Esophagus muscularis mucosa (tissue), 4 donors: ENCODE measurements at regions not wholly inside any gene's neighbourhood (a gene's known extent, or its start where the extent isn't known, plus 50 kb on each side); places are given as distances from the start of the nearest gene placed in this dataset.

Experiments
- DNase-seq: peaks from one replicate; pipeline ENCODE4 v3.0.0-alpha.2; 2017; ENCODE audit errors: extremely low spot score
- H3K27ac ChIP-seq, 4 donors: fragments of 200-600 bp; sonication (generic); replicated peaks in 1 of 4; 1 replicate in 3 of 4; 2 replicates in 1 of 4; pipeline ENCODE4 v1.5.1; 2016 to 2019; ENCODE audit warnings: mild to moderate bottlenecking in 1 of 4
- H3K27me3 ChIP-seq, 4 donors: fragments of 200-600 bp; sonication (generic); one replicate each; pipeline versions ENCODE4 v1.5.1 to v1.6.0; 2016 to 2019
- H3K36me3 ChIP-seq, 4 donors: fragments of 200-600 bp; sonication (generic); one replicate each; pipeline ENCODE4 v1.5.1; 2016 to 2019
- H3K4me1 ChIP-seq, 4 donors: fragments of 200-600 bp; sonication (generic); one replicate each; pipeline ENCODE4 v1.5.1; 2016 to 2019
- H3K4me3 ChIP-seq, 4 donors: fragments of 200-600 bp; sonication (generic); 1 replicate in 2 of 4; 2 replicates in 2 of 4; pipeline ENCODE4 v1.5.1; 2016 to 2019; ENCODE audit warnings: mild to moderate bottlenecking in 4 of 4, moderate library complexity in 1 of 4
- H3K9me3 ChIP-seq, 4 donors: fragments of 200-600 bp; sonication (generic); 1 replicate in 3 of 4; 2 replicates in 1 of 4; pipeline ENCODE4 v1.5.1; 2016 to 2019
- EP300 ChIP-seq: sonication (generic); formaldehyde crosslinking; IDR thresholded peaks from one replicate; pipeline ENCODE4 v1.6.1; 2017; ENCODE audit warnings: antibody characterized with exemption
- POLR2A ChIP-seq: fragments of 450-650 bp; IDR thresholded peaks from one replicate; pipeline ENCODE4 v1.6.1; 2017; ENCODE audit warnings: antibody characterized with exemption, moderate library complexity, mild to moderate bottlenecking, low read depth
- POLR2AphosphoS5 ChIP-seq, 2 donors: sonication (generic); formaldehyde crosslinking; IDR thresholded peaks; one replicate each; pipeline ENCODE4 v1.6.1; 2017; ENCODE audit warnings: antibody characterized with exemption in 2 of 2
- WGBS: methylation state at CpG from one replicate; pipeline ENCODE4 v1.1.5; 2018; 5-methylcytosine and 5-hydroxymethylcytosine counted together
- intact Hi-C: fragments of 100-400 bp; cut with DNase I; formaldehyde crosslinking; loops from one replicate; pipeline ENCODE4 v1.15.1; 2023
- TF ChIP-seq, protein P1 (sequence below), 3 experiments: fragments of 200-600 bp in 2 of 3; fragments of 450-650 bp in 1 of 3; sonication (generic) in 2 of 3; IDR thresholded peaks; one replicate each; pipeline ENCODE4 v1.5.1; 2017 to 2019; ENCODE audit warnings: antibody characterized with exemption in 3 of 3, mild to moderate bottlenecking in 2 of 3, moderate library complexity in 1 of 3

DNA sequence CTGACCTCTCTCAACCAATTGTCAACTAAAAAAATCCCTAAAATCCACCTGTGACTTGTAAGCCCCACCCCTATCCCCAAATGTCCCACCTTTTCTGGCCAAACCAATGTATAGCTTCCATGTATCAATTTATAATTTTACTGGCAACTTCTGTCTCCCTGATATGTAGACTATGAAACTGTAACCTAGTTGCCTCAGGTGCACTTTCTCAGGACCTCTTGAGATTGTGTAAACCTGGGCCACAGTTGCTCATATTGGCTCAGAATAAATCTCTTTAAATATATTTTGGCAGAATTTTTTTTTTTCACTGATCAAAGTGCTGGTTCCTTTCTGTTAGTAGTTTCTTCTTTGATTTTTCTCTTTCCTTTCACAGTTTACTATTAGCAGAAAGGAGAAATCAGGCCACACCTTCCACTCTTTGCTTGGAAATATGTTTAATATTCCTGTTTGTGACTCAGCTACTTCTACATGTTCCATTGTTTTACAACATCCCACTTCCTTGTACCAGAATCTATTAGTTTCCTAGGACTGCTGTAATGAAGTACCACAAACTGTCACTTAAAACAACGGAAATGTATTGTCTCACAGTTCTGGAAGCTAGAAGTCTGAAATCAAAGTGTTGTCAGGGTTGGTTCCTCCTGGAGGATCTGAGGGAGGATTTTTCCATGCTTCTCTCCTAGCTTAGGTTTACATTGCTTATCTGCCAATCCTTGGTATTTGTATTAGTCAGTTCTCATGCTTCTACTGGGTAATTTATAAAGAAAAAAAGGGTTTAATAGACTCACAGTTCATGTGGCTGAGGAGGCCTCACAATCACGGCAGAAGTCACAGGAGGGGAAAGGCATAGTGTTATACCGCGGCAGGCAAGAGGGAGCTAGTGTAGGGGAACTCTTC lies 801.2 kb upstream of the ARPP21 start:
- Histone ChIP-seq H3K36me3 (no peaks in the 10 kb centered on the region), H3K27me3 (no peaks in the 10 kb centered on the region), H3K4me3 (no peak overlapping the region), H3K4me1 (no peaks in the 10 kb centered on the region), H3K27ac (no peak overlapping the region), H3K9me3 (no peaks in the 10 kb centered on the region)
- 77% methylated on average over 4 of the region's 4 CpGs for WGBS
- TF ChIP-seq POLR2AphosphoS5 (IDR thresholded peaks at IDR 0.05) (no peak), EP300 (no peak), POLR2A (no peak)
- TF ChIP-seq, protein P1, sequence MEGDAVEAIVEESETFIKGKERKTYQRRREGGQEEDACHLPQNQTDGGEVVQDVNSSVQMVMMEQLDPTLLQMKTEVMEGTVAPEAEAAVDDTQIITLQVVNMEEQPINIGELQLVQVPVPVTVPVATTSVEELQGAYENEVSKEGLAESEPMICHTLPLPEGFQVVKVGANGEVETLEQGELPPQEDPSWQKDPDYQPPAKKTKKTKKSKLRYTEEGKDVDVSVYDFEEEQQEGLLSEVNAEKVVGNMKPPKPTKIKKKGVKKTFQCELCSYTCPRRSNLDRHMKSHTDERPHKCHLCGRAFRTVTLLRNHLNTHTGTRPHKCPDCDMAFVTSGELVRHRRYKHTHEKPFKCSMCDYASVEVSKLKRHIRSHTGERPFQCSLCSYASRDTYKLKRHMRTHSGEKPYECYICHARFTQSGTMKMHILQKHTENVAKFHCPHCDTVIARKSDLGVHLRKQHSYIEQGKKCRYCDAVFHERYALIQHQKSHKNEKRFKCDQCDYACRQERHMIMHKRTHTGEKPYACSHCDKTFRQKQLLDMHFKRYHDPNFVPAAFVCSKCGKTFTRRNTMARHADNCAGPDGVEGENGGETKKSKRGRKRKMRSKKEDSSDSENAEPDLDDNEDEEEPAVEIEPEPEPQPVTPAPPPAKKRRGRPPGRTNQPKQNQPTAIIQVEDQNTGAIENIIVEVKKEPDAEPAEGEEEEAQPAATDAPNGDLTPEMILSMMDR (IDR thresholded peaks at IDR 0.05) = no peak
- intact Hi-C loops = no loop called here
- no peak for DNase-seq

GRCh38 chr3:34842706-34843480 lies 796.4 kb upstream of the ARPP21 start:
- Histone ChIP-seq H3K27me3 (no peaks in the 10 kb centered on the region), H3K9me3 (no peaks in the 10 kb centered on the region), H3K4me1 (no peaks in the 10 kb centered on the region), H3K4me3 (no peak overlapping the region), H3K36me3 (no peaks in the 10 kb centered on the region), H3K27ac (no peak overlapping the region)
- TF ChIP-seq POLR2AphosphoS5 (IDR thresholded peaks at IDR 0.05) = no peak
- no peak for TF ChIP-seq POLR2A
- TF ChIP-seq, protein P1 (IDR thresholded peaks at IDR 0.05) = no peak
- TF ChIP-seq EP300 = no peak
- DNase-seq = no peak
- WGBS = 78% methylated on average over 4 of the region's 4 CpGs
- intact Hi-C loops = no loop called here

- no peak for TF ChIP-seq POLR2A
- TF ChIP-seq EP300 = no peak
- TF ChIP-seq, protein P1 (IDR thresholded peaks at IDR 0.05) = no peak
- TF ChIP-seq POLR2AphosphoS5 (IDR thresholded peaks at IDR 0.05) = no peak
- Histone ChIP-seq H3K4me1 (no peaks in the 10 kb centered on the region), H3K36me3 (no peaks in the 10 kb centered on the region), H3K27me3 (no peaks in the 10 kb centered on the region), H3K27ac (no peak overlapping the region), H3K9me3 (no peaks in the 10 kb centered on the region), H3K4me3 (no peak overlapping the region)
- DNase-seq = no peak
- WGBS = 72% methylated on average over 2 of the region's 2 CpGs
- intact Hi-C loops = no loop called here
These were observed 795.1 kb upstream of the ARPP21 start for GRCh38 chr3:34844323-34844620.

GRCh38 chr3:34851137-34851536 lies 788.2 kb upstream of the ARPP21 start:
- Histone ChIP-seq H3K27me3 (no peaks in the 10 kb centered on the region), H3K4me1 (peaks cover 0 to 3% (median under 1%) of the 10 kb centered on the region in 4 donors), H3K36me3 (no peaks in the 10 kb centered on the region), H3K27ac (no peak overlapping the region), H3K4me3 (no peak overlapping the region), H3K9me3 (no peaks in the 10 kb centered on the region)
- intact Hi-C loops = no loop called here
- WGBS = 94% methylated on average over 1 of the region's 1 CpG
- no peak for DNase-seq
- TF ChIP-seq EP300 (no peak), POLR2A (no peak), POLR2AphosphoS5 (IDR thresholded peaks at IDR 0.05) (no peak)
- TF ChIP-seq, protein P1 (IDR thresholded peaks at IDR 0.05) = no peak
